ENCODE measurements at regions not wholly inside any gene's neighbourhood (a gene's known extent, or its start where the extent isn't known, plus 50 kb on each side); places are given as distances from the start of the nearest gene placed in this dataset.

- no peak overlapping the region for H3K4me3 ChIP-seq (IDR thresholded peaks at IDR 0.05; ENCODE audit: insufficient read depth, low read depth, low read length)
- no peak overlapping the region for H2AFZ ChIP-seq (ENCODE audit: low read depth)
- no peaks in the 10 kb centered on the region for H3K4me1 ChIP-seq (ENCODE audit: low read depth, poor library complexity, severe bottlenecking)
- H3K27me3 ChIP-seq (ENCODE audit: insufficient read depth, low read depth), result no peaks in the 10 kb centered on the region
- no peaks in the 10 kb centered on the region for H3K36me3 ChIP-seq (ENCODE audit: insufficient read depth)
- no peak for TF ChIP-seq CTCF (conservative IDR thresholded peaks at IDR 0.05; ENCODE audit: low read depth, low read length)
- no peak overlapping the region for H3K9ac ChIP-seq
- H4K20me1 ChIP-seq (ENCODE audit: insufficient read depth), result no peaks in the 10 kb centered on the region
- no peak overlapping the region for H3K4me2 ChIP-seq
- no peak overlapping the region for H3K27ac ChIP-seq
- no peaks in the 10 kb centered on the region for H3K79me2 ChIP-seq (ENCODE audit: insufficient read depth, low read depth)
These were observed 732.5 kb upstream of the AGA start for GRCh38 chr4:178174756-178175155.

- H3K79me2 ChIP-seq (ENCODE audit: insufficient read depth, low read depth), result no peaks in the 10 kb centered on the region
- no peak overlapping the region for H2AFZ ChIP-seq (ENCODE audit: low read depth)
- H3K36me3 ChIP-seq (ENCODE audit: insufficient read depth), result no peaks in the 10 kb centered on the region
- H3K9ac ChIP-seq, result no peak overlapping the region
- no peaks in the 10 kb centered on the region for H3K27me3 ChIP-seq (ENCODE audit: insufficient read depth, low read depth)
- H3K4me1 ChIP-seq (ENCODE audit: low read depth, poor library complexity, severe bottlenecking), result no peaks in the 10 kb centered on the region
- H3K4me3 ChIP-seq (IDR thresholded peaks at IDR 0.05; ENCODE audit: insufficient read depth, low read depth, low read length), result no peak overlapping the region
- no peaks in the 10 kb centered on the region for H4K20me1 ChIP-seq (ENCODE audit: insufficient read depth)
- H3K27ac ChIP-seq, result no peak overlapping the region
- H3K4me2 ChIP-seq, result no peak overlapping the region
- no peak for TF ChIP-seq CTCF (conservative IDR thresholded peaks at IDR 0.05; ENCODE audit: low read depth, low read length)
These were observed 743.3 kb upstream of the AGA start for GRCh38 chr4:178185517-178185916.

DNA sequence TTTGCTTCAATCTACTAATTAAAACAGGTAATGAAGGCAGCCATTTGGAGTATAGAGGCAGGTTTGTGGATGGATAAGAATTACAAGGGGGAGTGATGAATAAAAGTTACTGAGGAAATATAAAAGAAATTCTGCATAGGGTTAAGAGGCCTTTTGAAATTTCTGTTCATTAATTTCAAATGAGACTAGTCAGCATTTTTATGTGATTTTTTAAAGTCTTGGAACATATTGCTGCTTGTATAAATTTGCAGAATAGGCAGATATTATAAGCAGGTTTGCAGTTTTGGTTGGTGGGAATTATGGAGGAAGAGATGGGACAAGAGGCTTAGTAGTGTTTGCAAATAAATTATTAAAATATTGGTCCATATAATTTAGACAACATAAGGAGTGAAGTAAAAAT lies 750.4 kb upstream of the AGA start:
- Histone ChIP-seq H3K27ac (no peak overlapping the region), H3K36me3 (ENCODE audit: insufficient read depth) (no peaks in the 10 kb centered on the region), H3K4me1 (ENCODE audit: low read depth, poor library complexity, severe bottlenecking) (no peaks in the 10 kb centered on the region), H3K27me3 (ENCODE audit: insufficient read depth, low read depth) (no peaks in the 10 kb centered on the region), H2AFZ (ENCODE audit: low read depth) (no peak overlapping the region), H4K20me1 (ENCODE audit: insufficient read depth) (no peaks in the 10 kb centered on the region), H3K4me3 (IDR thresholded peaks at IDR 0.05; ENCODE audit: insufficient read depth, low read depth, low read length) (no peak overlapping the region), H3K9ac (no peak overlapping the region), H3K4me2 (no peak overlapping the region), H3K79me2 (ENCODE audit: insufficient read depth, low read depth) (no peaks in the 10 kb centered on the region)
- no peak for TF ChIP-seq CTCF (conservative IDR thresholded peaks at IDR 0.05; ENCODE audit: low read depth, low read length)

GRCh38 chr4:178196751-178197374 lies 754.6 kb upstream of the AGA start:
- no peak overlapping the region for H3K4me2 ChIP-seq
- H2AFZ ChIP-seq (ENCODE audit: low read depth), result no peak overlapping the region

More at GRCh38 chr4:178196751-178197374, 754.6 kb upstream of the AGA start:
- no peaks in the 10 kb centered on the region for H3K36me3 ChIP-seq (ENCODE audit: insufficient read depth)
- no peaks in the 10 kb centered on the region for H3K27me3 ChIP-seq (ENCODE audit: insufficient read depth, low read depth)
- no peak overlapping the region for H3K27ac ChIP-seq
- H3K9ac ChIP-seq, result no peak overlapping the region
- no peak for TF ChIP-seq CTCF (conservative IDR thresholded peaks at IDR 0.05; ENCODE audit: low read depth, low read length)
- no peak overlapping the region for H3K4me3 ChIP-seq (IDR thresholded peaks at IDR 0.05; ENCODE audit: insufficient read depth, low read depth, low read length)
- no peaks in the 10 kb centered on the region for H3K4me1 ChIP-seq (ENCODE audit: low read depth, poor library complexity, severe bottlenecking)
- no peaks in the 10 kb centered on the region for H4K20me1 ChIP-seq (ENCODE audit: insufficient read depth)
- H3K79me2 ChIP-seq (ENCODE audit: insufficient read depth, low read depth), result no peaks in the 10 kb centered on the region

All from KMS-11 (cell line).